Mesothelial cell of epicardium (in vitro differentiated cells): ENCODE measurements at regions not wholly inside any gene's neighbourhood (a gene's known extent, or its start where the extent isn't known, plus 50 kb on each side); places are given as distances from the start of the nearest gene placed in this dataset.

Experiments
- DNase-seq, 2 experiments: peaks; one replicate each; pipeline ENCODE4 v3.0.0; 2021; ENCODE audit warnings: low spot score in 2 of 2; ENCODE audit not compliant: unreplicated experiment in 2 of 2
- H3K27ac Mint-ChIP-seq: 2 replicates; pipeline ENCODE4 v1.8.0; 2021; ENCODE audit warnings: mixed read lengths
- H3K27me3 Mint-ChIP-seq: 2 replicates; pipeline ENCODE4 v1.8.0; 2021; ENCODE audit warnings: low read depth, mixed read lengths
- H3K36me3 Mint-ChIP-seq: 2 replicates; pipeline ENCODE4 v1.8.0; 2021; ENCODE audit warnings: mixed read lengths
- H3K4me1 Mint-ChIP-seq: 2 replicates; pipeline ENCODE4 v1.8.0; 2021; ENCODE audit warnings: mixed read lengths
- H3K4me3 Mint-ChIP-seq: 2 replicates; pipeline ENCODE4 v1.8.0; 2021; ENCODE audit warnings: mild to moderate bottlenecking, moderate library complexity, mixed read lengths
- H3K9me3 Mint-ChIP-seq: 2 replicates; pipeline ENCODE4 v1.8.0; 2021; ENCODE audit warnings: mixed read lengths
- CTCF ChIP-seq: fragments of 200-600 bp; sonication (generic); IDR thresholded peaks from one replicate; pipeline ENCODE4 v1.5.0; 2021; ENCODE audit warnings: antibody characterized with exemption; ENCODE audit not compliant: unreplicated experiment

GRCh38 chr13:70714993-70715392 lies 606.7 kb upstream of the KLHL1 start:
- Mint-ChIP-seq H3K27ac (no peak overlapping the region), H3K4me3 (no peak overlapping the region), H3K27me3 (no peaks in the 10 kb centered on the region), H3K4me1 (no peaks in the 10 kb centered on the region), H3K9me3 (peaks cover 7% of the 10 kb centered on the region), H3K36me3 (no peaks in the 10 kb centered on the region)
- TF ChIP-seq CTCF = peak; percentile 31
- DNase-seq = no peak

GRCh38 chr13:70708775-70709174 lies 600.5 kb upstream of the KLHL1 start:
- no peak overlapping the region for H3K27ac Mint-ChIP-seq
- no peak for TF ChIP-seq CTCF
- H3K4me3 Mint-ChIP-seq = no peak overlapping the region
- H3K9me3 Mint-ChIP-seq = peaks cover 12% of the 10 kb centered on the region
- H3K4me1 Mint-ChIP-seq = no peaks in the 10 kb centered on the region
- peaks cover 1% of the 10 kb centered on the region for H3K27me3 Mint-ChIP-seq
- DNase-seq = no peak
- no peaks in the 10 kb centered on the region for H3K36me3 Mint-ChIP-seq

- Mint-ChIP-seq H3K27ac (no peak overlapping the region), H3K36me3 (no peaks in the 10 kb centered on the region), H3K27me3 (peaks cover 3% of the 10 kb centered on the region), H3K4me3 (no peak overlapping the region), H3K9me3 (peaks cover 11% of the 10 kb centered on the region), H3K4me1 (no peaks in the 10 kb centered on the region)
- no peak for DNase-seq
- no peak for TF ChIP-seq CTCF
These were observed 595.5 kb upstream of the KLHL1 start for GRCh38 chr13:70703755-70704154.

GRCh38 chr13:70694996-70695715 lies 586.9 kb upstream of the KLHL1 start:
- DNase-seq = no peak
- TF ChIP-seq CTCF = no peak
- Mint-ChIP-seq H3K36me3 (no peaks in the 10 kb centered on the region), H3K27me3 (no peaks in the 10 kb centered on the region), H3K4me1 (no peaks in the 10 kb centered on the region), H3K27ac (no peak overlapping the region), H3K4me3 (no peak overlapping the region), H3K9me3 (peaks cover 7% of the 10 kb centered on the region)

- no peaks in the 10 kb centered on the region for H3K4me1 Mint-ChIP-seq
- H3K9me3 Mint-ChIP-seq = peaks cover 3% of the 10 kb centered on the region
- no peak for DNase-seq
- no peak for TF ChIP-seq CTCF
- H3K36me3 Mint-ChIP-seq = no peaks in the 10 kb centered on the region
- H3K27ac Mint-ChIP-seq = no peak overlapping the region
- H3K27me3 Mint-ChIP-seq = no peaks in the 10 kb centered on the region
- no peak overlapping the region for H3K4me3 Mint-ChIP-seq
These were observed 560.7 kb upstream of the KLHL1 start for GRCh38 chr13:70668983-70669382.
